Calu3 (cell line): ENCODE measurements at regions not wholly inside any gene's neighbourhood (a gene's known extent, or its start where the extent isn't known, plus 50 kb on each side); places are given as distances from the start of the nearest gene placed in this dataset.

ENCODE experiments used
- BruUV-seq: library from RNA; stranded (reverse); fragments of 400-500 nt; replicated peaks from 2 replicates; lab custom pipeline; 2021; lab: Mats Ljungman, UMichigan
- CTCF ChIA-PET: fragments of 300-600 bp; sonication (Branson Sonifier 250); formaldehyde crosslinking; loops from one replicate; lab custom pipeline; 2022; ENCODE audit warnings: antibody characterized with exemption; lab: Charles Lee
- DNase-seq: peaks from one replicate; pipeline ENCODE4 v3.0.0; 2022
- H3K27ac Mint-ChIP-seq: one replicate; pipeline ENCODE4 v1.8.0; 2022; ENCODE audit warnings: mixed read lengths; ENCODE audit not compliant: unreplicated experiment
- H3K27me3 Mint-ChIP-seq: one replicate; pipeline ENCODE4 v1.8.0; 2022; ENCODE audit warnings: mixed read lengths; ENCODE audit not compliant: unreplicated experiment
- H3K36me3 Mint-ChIP-seq: one replicate; pipeline ENCODE4 v1.8.0; 2022; ENCODE audit warnings: mild to moderate bottlenecking, moderate library complexity, mixed read lengths; ENCODE audit not compliant: insufficient read depth, unreplicated experiment
- H3K4me1 Mint-ChIP-seq: one replicate; pipeline ENCODE4 v1.8.0; 2022; ENCODE audit warnings: mild to moderate bottlenecking, low read depth, mixed read lengths; ENCODE audit not compliant: unreplicated experiment
- H3K4me3 Mint-ChIP-seq: one replicate; pipeline ENCODE4 v1.8.0; 2022; ENCODE audit warnings: mild to moderate bottlenecking, low read depth, moderate library complexity, mixed read lengths; ENCODE audit not compliant: unreplicated experiment
- H3K9me3 Mint-ChIP-seq: one replicate; pipeline ENCODE4 v1.8.0; 2022; ENCODE audit warnings: low read depth, mixed read lengths; ENCODE audit not compliant: unreplicated experiment
- intact Hi-C: fragments of 100-400 bp; cut with micrococcal nuclease; formaldehyde crosslinking; loops from one replicate; pipeline ENCODE4 v1.10.0; 2022; ENCODE audit not compliant: unreplicated experiment
- TF ChIP-seq, protein P1 (sequence below): fragments of 200-600 bp; IDR thresholded peaks from one replicate; pipeline ENCODE4 v1.8.0; 2022; ENCODE audit warnings: antibody characterized with exemption; ENCODE audit not compliant: unreplicated experiment

DNA sequence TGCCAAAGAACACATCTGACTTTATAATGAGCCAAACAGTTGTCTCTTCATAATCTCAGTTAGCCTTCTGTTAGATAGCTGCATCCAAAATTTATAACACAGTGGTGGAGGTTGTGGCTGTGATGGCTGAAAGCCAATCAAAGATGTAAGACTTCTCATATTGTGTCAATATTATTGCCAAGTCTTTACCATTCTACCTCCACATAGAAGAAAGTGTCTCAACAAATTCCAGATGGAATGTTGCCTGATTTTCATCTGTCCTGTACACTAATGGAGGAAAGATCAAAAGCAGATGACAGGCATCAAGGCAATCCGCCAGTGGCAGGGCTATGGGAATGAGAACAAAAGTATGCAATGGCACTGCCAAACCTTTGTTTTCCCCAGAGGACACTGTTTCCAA is 813.1 kb upstream of the NOVA1 start:
- H3K27me3 Mint-ChIP-seq = no peaks in the 10 kb centered on the region
- TF ChIP-seq, protein P1, sequence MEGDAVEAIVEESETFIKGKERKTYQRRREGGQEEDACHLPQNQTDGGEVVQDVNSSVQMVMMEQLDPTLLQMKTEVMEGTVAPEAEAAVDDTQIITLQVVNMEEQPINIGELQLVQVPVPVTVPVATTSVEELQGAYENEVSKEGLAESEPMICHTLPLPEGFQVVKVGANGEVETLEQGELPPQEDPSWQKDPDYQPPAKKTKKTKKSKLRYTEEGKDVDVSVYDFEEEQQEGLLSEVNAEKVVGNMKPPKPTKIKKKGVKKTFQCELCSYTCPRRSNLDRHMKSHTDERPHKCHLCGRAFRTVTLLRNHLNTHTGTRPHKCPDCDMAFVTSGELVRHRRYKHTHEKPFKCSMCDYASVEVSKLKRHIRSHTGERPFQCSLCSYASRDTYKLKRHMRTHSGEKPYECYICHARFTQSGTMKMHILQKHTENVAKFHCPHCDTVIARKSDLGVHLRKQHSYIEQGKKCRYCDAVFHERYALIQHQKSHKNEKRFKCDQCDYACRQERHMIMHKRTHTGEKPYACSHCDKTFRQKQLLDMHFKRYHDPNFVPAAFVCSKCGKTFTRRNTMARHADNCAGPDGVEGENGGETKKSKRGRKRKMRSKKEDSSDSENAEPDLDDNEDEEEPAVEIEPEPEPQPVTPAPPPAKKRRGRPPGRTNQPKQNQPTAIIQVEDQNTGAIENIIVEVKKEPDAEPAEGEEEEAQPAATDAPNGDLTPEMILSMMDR = no peak
- intact Hi-C loops = no loop called here
- no peaks in the 10 kb centered on the region for H3K36me3 Mint-ChIP-seq
- H3K27ac Mint-ChIP-seq = no peak overlapping the region
- CTCF ChIA-PET = no interaction called here
- no peak overlapping the region for H3K4me3 Mint-ChIP-seq
- BruUV-seq = no TSS peak
- H3K9me3 Mint-ChIP-seq = peaks cover 9% of the 10 kb centered on the region
- no peaks in the 10 kb centered on the region for H3K4me1 Mint-ChIP-seq
- DNase-seq = no peak

DNA sequence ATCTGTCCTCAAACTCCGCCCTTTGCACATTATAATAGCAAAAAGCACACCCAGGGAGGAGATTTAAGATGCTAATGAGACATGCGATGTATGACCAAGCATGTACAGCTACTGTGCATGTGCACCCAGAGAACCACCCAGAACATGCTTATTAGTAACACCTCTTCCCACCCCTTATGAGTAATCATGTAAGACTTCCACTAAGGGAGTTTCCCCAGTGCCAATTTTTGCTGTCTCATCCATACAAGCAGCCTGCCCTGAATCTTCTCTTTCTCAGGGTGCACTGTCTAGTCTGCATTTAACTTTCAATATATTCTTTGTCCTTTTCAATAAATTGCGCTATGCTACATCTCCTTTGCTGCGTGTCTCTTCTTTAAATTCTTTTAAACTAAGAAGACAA is 830.0 kb upstream of the NOVA1 start:
- no peak overlapping the region for H3K4me3 Mint-ChIP-seq
- intact Hi-C loops = no loop called here
- no peaks in the 10 kb centered on the region for H3K36me3 Mint-ChIP-seq
- DNase-seq = no peak
- no peak overlapping the region for H3K27ac Mint-ChIP-seq
- H3K9me3 Mint-ChIP-seq = peaks cover 3% of the 10 kb centered on the region
- CTCF ChIA-PET = no interaction called here
- H3K4me1 Mint-ChIP-seq = no peaks in the 10 kb centered on the region
- TF ChIP-seq, protein P1 = no peak
- H3K27me3 Mint-ChIP-seq = no peaks in the 10 kb centered on the region
- BruUV-seq = no TSS peak

DNA sequence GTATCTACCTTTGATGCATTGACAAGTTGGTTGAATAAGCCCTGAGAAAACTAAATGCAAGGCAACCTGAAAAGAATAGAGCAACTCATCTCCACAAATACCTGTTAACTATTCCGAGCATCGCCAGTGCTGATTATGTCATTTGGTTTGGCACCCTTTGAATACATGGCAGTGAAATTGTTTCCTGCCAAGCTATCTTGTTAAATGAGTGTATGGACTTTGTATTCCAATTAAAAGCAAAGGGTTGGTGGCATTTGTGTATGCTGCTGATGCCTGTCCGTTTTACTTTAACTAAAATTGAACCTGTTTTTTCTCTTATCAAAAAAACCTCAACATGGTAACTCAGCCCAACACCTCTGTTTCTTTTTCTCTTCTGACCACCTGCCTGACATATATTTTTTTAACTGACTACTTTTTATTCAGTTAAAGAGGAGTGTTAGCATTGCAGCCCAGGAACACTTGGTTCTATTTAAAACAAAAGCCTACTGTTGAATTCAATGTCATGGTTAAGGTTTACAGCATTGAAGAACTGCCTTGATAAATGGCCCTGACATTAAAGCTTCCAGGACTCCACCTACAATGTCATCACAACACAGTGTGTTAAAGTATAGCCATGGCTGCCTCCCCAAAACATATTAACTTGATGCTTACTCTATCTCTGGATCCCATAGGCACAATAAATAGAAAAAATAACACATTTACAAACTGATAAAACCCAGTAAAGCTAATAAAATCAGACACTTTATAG is 838.3 kb upstream of the NOVA1 start:
- BruUV-seq = no TSS peak
- no peak overlapping the region for H3K27ac Mint-ChIP-seq
- TF ChIP-seq, protein P1 = no peak
- H3K36me3 Mint-ChIP-seq = no peaks in the 10 kb centered on the region
- peaks cover 2% of the 10 kb centered on the region for H3K9me3 Mint-ChIP-seq
- intact Hi-C loops = no loop called here
- H3K27me3 Mint-ChIP-seq = no peaks in the 10 kb centered on the region
- no peaks in the 10 kb centered on the region for H3K4me1 Mint-ChIP-seq
- DNase-seq = no peak
- CTCF ChIA-PET = no interaction called here
- no peak overlapping the region for H3K4me3 Mint-ChIP-seq

DNA sequence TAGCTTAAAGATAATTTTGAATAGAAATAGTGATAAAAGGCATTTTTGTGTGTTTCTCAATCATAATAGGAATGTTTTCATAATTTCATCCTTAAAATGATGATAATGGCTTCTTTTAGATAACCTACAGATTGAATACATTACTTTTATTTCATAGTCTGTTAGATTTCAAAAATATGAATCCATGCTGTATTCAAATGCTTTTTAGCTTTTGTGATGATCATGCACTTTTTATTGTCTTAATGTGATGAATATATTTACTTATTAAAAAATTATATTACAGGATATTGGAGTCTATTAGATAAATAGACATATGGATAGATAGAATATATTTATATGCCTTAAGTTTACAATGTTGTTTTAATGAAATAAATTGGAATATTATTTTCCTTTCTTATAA is 886.8 kb upstream of the NOVA1 start:
- H3K4me1 Mint-ChIP-seq = no peaks in the 10 kb centered on the region
- peaks cover 5% of the 10 kb centered on the region for H3K9me3 Mint-ChIP-seq
- TF ChIP-seq, protein P1 = no peak
- no peak for DNase-seq
- intact Hi-C loops = no loop called here
- CTCF ChIA-PET = no interaction called here
- H3K36me3 Mint-ChIP-seq = no peaks in the 10 kb centered on the region
- H3K27ac Mint-ChIP-seq = no peak overlapping the region
- no peak overlapping the region for H3K4me3 Mint-ChIP-seq
- no peaks in the 10 kb centered on the region for H3K27me3 Mint-ChIP-seq
- no TSS peak for BruUV-seq
